ENCODE measurements at regions not wholly inside any gene's neighbourhood (a gene's known extent, or its start where the extent isn't known, plus 50 kb on each side); places are given as distances from the start of the nearest gene placed in this dataset.

DNA sequence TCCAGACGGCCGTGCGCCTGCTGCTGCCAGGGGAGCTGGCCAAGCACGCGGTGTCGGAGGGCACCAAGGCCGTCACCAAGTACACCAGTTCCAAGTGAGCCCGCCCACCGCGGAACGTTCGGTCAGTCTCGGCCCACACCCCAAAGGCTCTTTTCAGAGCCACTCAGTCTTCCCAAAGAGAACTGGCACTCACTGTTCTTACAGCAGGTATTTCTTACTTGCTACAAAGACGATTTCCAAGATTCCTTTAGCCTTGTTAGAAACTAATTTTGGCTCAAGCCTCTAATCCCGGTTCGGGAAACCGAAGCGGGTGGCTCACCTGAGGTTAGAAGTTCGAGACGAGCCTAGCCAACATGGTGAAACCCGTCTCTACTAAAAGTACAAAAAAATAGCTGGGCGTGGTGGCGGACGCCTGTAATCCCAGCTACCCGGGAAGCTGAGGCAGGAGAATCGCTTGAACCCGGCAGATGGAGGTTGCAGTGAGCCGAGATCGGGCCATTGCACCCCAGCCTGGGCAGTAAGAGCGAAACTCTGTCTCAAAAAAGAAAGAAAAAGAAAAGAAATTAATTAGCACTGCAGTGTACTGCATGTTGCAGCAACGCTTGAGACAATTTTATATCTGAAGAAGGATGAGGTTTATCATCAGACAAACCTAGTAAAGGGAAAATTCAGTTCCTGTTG, 73.1 kb downstream of the OR2B2 start:
- no peak overlapping the region for H3K27ac Mint-ChIP-seq
- no peaks in the 10 kb centered on the region for H3K9me3 Mint-ChIP-seq (ENCODE audit: low read depth)
- TF ChIP-seq, protein P1, sequence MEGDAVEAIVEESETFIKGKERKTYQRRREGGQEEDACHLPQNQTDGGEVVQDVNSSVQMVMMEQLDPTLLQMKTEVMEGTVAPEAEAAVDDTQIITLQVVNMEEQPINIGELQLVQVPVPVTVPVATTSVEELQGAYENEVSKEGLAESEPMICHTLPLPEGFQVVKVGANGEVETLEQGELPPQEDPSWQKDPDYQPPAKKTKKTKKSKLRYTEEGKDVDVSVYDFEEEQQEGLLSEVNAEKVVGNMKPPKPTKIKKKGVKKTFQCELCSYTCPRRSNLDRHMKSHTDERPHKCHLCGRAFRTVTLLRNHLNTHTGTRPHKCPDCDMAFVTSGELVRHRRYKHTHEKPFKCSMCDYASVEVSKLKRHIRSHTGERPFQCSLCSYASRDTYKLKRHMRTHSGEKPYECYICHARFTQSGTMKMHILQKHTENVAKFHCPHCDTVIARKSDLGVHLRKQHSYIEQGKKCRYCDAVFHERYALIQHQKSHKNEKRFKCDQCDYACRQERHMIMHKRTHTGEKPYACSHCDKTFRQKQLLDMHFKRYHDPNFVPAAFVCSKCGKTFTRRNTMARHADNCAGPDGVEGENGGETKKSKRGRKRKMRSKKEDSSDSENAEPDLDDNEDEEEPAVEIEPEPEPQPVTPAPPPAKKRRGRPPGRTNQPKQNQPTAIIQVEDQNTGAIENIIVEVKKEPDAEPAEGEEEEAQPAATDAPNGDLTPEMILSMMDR (IDR thresholded peaks at IDR 0.05; ENCODE audit: unreplicated experiment): no peak
- peak; percentile 51 for DNase-seq (ENCODE audit: low spot score, unreplicated experiment)
- H3K27me3 Mint-ChIP-seq: no peaks in the 10 kb centered on the region
- no peak overlapping the region for H3K4me3 Mint-ChIP-seq (ENCODE audit: low read depth)
- H3K4me1 Mint-ChIP-seq (ENCODE audit: low read depth): peaks cover 20% of the 10 kb centered on the region
- H3K36me3 Mint-ChIP-seq (ENCODE audit: insufficient read depth): peaks cover 3% of the 10 kb centered on the region

DNA sequence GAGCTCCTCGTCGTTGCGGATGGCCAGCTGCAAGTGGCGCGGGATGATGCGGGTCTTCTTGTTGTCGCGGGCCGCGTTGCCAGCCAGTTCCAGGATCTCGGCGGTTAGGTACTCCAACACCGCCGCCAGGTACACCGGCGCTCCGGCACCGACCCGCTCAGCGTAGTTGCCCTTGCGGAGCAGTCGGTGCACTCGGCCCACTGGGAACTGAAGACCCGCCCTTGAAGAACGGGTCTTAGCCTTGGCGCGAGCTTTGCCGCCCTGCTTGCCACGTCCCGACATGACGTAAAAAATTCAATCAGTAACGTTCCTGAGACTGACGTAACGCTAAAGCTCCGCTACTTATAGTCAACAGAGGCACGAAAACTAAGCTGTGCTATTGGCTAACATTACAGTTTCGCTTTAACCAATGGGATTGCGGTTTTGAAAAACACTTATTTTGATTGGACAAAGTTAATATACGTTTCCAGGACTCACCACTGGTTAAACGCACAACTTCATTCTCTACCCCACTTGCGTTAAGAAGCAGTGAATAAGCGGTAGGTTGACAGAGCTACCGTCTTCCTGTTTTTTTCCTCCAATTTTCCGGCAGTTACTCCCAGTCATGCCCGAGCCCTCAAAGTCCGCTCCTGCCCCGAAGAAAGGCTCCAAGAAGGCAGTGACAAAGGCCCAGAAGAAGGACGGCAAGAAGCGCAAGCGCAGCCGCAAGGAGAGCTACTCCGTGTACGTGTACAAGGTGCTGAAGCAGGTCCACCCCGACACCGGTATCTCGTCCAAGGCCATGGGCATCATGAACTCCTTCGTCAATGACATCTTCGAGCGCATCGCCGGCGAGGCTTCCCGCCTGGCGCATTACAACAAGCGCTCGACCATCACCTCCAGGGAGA, 73.9 kb downstream of the OR2B2 start:
- H3K9me3 Mint-ChIP-seq (ENCODE audit: low read depth): no peaks in the 10 kb centered on the region
- H3K4me3 Mint-ChIP-seq (ENCODE audit: low read depth): no peak overlapping the region
- peaks cover 6% of the 10 kb centered on the region for H3K36me3 Mint-ChIP-seq (ENCODE audit: insufficient read depth)
- TF ChIP-seq, protein P1 (IDR thresholded peaks at IDR 0.05; ENCODE audit: unreplicated experiment): no peak
- H3K27ac Mint-ChIP-seq: no peak overlapping the region
- H3K27me3 Mint-ChIP-seq: no peaks in the 10 kb centered on the region
- peaks cover 20% of the 10 kb centered on the region for H3K4me1 Mint-ChIP-seq (ENCODE audit: low read depth)
- peak; percentile 75 for DNase-seq (ENCODE audit: low spot score, unreplicated experiment)

DNA sequence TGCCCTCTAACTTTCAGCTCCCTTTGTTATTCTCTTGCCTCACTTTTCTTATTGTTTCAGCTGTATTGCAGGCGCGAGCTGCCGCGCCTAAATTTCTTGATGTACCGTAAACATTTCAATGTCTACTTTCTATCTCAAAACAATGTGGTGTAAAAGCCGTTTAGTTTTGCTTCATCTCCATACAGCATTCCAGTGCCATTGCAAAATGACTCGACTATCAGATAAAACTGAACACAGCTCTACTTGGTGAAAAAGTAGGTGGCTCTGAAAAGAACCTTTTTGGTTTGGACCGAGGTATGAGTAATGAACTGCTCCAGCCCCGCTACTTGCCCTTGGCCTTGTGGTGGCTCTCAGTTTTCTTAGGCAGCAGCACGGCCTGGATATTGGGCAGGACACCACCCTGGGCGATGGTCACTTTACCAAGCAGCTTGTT, 74.6 kb downstream of the OR2B2 start:
- TF ChIP-seq, protein P1 (IDR thresholded peaks at IDR 0.05; ENCODE audit: unreplicated experiment): no peak
- Mint-ChIP-seq H3K4me3 (ENCODE audit: low read depth) (no peak overlapping the region), H3K9me3 (ENCODE audit: low read depth) (no peaks in the 10 kb centered on the region), H3K36me3 (ENCODE audit: insufficient read depth) (peaks cover 6% of the 10 kb centered on the region), H3K27ac (no peak overlapping the region), H3K4me1 (ENCODE audit: low read depth) (peaks cover 20% of the 10 kb centered on the region), H3K27me3 (no peaks in the 10 kb centered on the region)
- DNase-seq (ENCODE audit: low spot score, unreplicated experiment): no peak

DNA sequence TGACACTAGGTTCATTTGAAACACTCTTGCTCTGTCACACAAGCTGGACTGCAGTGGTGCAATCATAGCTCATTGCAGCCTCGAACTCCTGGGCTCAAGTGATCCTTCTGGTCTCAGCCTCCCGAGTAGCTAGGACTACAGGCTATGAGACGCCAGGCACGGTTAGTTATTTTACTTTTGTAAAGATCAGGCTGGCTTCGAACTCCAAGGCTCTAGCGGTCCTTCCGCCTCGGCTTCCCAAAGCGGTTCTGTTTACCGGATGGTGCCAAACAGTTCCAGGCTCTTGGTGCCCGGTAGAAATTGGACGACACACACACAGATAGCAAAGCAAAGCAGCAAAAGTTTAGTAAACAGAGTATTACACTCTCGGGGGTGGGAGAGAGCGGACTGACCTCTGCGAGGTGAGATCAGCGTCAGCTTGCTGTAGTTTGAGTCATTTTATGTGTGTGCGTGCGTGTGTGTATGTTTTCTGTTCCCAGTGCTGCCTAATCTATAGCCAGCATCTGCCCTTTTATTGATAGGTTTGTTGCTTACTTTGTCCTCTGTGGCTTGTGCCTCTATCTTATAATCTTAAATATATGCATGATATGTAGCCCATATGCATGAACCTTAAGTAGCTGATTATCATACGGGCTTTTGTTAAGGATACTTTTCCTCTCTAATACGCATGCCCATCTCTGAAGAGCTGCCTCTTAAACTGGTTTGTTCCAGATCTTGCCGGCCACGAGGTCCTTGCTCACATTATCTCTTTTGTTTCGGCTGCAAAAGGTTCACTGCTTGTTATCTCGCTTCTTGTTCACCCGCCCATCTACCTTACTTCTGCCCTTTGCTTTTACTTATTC, 75.2 kb downstream of the OR2B2 start:
- DNase-seq (ENCODE audit: low spot score, unreplicated experiment): no peak
- H3K9me3 Mint-ChIP-seq (ENCODE audit: low read depth): no peaks in the 10 kb centered on the region

More for the DNA sequence above, 75.2 kb downstream of the OR2B2 start:
- H3K27me3 Mint-ChIP-seq: no peaks in the 10 kb centered on the region
- peaks cover 6% of the 10 kb centered on the region for H3K36me3 Mint-ChIP-seq (ENCODE audit: insufficient read depth)
- peaks cover 20% of the 10 kb centered on the region for H3K4me1 Mint-ChIP-seq (ENCODE audit: low read depth)
- no peak overlapping the region for H3K4me3 Mint-ChIP-seq (ENCODE audit: low read depth)
- no peak overlapping the region for H3K27ac Mint-ChIP-seq
- TF ChIP-seq, protein P1 (IDR thresholded peaks at IDR 0.05; ENCODE audit: unreplicated experiment): no peak

All from progenitor cell of endocrine pancreas (in vitro differentiated cells).